GM19238 (cell line): ENCODE measurements at regions not wholly inside any gene's neighbourhood (a gene's known extent, or its start where the extent isn't known, plus 50 kb on each side); places are given as distances from the start of the nearest gene placed in this dataset.

ENCODE experiments used
- DNase-seq: peaks from one replicate; pipeline ENCODE4 v3.0.0; 2011; ENCODE audit warnings: low spot score; ENCODE audit not compliant: insufficient read length

DNA sequence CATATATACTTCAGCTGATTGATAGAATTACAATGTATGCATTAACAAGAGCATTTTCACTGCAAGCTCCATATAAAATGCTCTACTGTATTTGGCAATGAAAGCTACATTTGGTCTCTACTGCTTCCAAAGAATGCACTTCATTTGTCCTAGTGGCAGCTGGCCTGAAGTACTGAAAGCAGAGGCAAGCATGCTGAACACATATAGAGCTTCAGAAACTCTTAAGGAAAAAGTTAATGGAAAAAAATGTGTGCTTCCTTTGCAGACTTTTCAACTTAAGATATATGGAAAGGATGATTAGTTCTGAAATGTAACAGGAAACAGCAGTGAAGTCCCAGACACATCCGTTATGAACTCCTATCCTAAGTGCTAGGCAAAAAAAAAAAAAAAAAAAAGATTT lies 537.1 kb upstream of the POM121L12 start:
- DNase-seq, result no peak

DNA sequence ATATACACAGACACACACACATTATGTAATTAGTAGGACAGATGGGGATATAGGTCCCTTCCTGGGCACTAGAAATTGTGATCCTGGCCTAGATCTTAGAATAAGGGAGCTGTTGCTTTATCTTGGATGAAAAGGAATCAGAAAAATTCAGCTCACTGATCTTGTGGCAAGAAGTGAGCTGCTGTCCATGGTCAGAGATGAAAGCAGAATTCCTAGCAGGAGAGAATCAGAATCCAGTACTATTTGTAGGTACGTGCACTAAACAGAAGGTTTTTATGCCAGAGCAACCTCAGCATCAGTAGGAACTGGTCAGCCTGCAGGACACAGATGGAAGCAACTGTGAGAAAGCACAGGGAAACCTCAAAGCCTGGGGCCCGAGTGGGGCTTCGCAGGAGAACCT lies 549.2 kb upstream of the POM121L12 start:
- DNase-seq, result no peak

DNA sequence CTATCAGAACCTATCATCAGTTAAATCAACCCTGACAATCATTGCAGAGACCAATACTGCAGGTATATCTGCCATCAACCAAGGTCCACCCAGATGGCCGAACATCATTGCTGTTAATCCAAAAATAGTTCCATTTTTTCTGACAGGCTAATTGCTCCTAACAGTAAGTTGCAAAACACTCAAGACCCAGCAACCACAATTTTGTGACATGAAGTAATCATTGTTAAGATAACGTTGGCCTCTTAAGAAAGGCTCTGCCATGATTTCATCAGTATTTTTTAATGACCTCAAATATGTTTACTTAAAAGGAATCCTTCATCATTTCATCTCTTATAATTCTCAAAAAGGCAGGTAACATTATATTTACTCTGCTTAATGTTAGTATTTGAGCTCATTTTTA lies 553.4 kb upstream of the POM121L12 start:
- DNase-seq, result no peak

DNA sequence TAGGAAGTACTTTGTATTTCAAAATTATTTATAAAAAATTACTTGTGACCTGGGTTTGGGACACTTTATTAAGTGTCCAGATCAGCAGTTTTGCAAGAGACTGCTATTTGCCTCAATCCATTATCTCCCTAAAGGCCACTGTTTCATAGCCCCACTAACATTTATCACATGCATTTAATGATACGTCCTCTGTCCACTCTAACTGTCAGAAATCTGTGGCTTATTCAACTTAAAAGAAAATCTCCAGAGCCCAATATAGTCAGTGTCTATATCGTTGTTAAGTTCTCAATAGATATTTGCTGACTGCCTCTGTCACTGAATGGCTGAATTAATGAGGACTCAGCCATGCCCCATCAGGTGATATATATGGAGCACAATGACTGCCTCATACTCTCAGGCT lies 553.9 kb upstream of the POM121L12 start:
- no peak for DNase-seq

DNA sequence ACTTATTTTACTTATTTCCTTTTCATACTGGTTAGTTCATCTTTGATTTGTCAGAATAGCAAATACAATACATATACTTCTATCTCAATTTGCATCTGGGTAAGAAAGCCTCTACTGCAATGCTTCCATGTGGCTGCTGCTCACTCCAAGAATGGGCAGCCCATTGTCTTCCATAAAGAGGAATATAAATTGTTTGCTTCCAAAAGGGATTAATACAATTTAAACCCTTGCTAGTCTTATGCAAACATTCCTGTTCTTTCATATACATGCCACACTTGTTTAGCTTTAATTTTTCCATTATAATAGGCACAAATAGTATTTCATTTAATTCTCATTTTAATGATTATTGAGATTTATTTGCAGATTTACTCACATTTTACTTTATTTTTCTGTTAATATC lies 555.4 kb upstream of the POM121L12 start:
- DNase-seq, result no peak

DNA sequence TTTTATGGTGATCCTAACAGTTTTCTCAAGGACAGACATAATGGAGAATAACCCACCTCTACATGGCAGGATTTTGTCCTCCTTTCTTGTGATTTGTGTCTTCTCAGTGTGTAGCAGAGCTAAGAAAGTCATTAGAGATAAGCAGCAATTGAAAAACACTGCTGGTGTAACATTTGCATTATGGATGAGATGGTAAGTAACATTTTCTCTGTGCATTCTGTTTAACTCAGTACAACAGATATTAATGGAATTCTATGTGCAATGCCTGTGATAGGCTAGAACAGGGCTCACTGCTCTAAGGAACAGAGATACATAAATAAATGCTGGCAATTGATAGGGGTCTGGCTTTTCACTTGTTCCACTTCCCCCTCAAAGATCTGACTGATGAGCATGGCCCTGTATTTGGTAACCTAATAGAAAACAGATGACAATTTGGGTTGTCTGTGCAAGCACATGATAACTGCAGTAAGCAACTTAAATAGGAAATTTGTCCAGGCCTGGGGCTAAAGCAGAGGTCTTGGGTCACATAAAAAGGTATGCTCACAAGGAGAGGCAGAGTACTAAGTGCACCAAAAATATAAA lies 560.3 kb upstream of the POM121L12 start:
- DNase-seq, result no peak

DNA sequence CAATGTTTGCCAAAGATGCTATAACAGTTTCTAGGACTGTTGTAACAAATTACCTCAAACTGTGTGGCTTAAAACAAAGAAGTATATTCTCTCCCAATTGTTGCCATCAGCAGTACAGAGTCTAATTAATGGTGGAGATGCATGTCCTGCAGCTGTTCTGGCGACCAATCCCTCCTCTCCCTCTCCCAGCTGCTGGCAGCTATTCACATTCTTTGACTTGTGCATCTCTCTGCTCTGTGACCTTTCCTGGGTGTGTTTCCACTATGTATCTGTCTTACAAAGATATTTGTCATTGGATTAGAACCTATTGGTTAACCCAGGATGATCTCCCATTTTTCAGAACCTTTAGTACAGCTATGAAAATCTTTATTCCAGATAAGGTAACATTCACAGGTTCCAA lies 561.7 kb upstream of the POM121L12 start:
- DNase-seq, result no peak

DNA sequence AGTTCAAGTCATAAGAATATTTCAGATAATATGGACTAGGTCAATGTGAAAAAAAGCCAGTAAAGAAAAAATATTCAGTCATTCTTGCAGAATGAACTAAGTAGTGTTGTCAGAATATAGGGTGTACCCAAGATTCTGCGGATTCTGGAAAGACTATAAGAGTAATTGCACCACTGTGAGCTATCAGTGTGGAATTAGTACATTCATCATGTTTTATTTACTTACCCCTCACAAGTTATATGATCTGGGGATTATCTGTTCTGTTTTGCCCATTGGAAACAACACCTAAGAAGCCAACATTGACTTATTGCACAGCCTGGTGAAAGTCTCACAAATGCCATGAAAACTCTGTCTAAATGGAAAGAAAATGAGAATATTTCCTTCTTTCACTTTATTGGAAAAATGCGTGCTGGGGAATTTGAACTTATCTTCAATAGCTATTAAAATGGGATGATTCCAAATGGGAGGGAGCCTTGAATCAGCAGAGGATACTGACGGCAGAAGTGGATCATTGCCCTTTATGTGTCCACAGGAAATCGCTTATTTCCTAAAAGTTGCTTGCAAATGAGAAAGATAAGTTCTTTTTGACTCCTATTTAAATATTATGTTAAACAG lies 563.3 kb upstream of the POM121L12 start:
- no peak for DNase-seq

DNA sequence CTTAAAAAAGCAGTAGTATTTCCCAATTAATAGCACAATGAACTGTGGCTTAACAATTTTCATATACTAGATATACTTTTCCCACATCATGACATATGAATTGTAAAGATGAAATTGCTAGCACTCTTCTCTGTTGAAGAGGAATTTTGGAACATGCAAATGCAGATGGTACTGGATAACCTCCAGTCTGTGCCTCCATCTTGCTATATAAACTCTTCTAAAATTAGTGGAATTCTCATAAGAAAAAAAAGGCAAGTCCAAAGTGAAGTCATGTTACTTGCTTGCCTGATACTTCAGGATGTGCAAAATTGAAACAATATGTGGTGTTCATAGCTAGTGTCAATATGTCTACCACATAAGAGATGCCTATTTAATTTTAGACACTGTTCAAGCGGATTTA lies 570.2 kb upstream of the POM121L12 start:
- no peak for DNase-seq

DNA sequence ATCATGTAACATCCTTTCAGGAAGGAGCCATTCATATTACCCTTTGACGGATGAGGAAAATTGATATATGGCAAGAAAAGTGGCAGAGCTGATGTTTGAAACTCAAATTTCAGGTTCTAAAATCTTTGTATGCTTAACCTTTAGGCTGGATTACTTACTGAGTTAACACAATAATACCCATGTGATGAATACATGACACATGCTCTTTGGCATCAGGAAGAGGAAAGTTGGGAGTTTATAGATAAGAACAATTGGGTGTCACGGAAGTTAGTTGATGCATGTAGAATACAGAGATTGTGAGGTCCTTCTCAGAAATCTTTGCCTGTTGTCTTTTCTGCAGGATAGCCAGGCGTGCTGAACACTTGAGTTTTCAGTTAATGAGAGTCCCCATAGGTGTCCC lies 572.1 kb upstream of the POM121L12 start:
- DNase-seq, result no peak

DNA sequence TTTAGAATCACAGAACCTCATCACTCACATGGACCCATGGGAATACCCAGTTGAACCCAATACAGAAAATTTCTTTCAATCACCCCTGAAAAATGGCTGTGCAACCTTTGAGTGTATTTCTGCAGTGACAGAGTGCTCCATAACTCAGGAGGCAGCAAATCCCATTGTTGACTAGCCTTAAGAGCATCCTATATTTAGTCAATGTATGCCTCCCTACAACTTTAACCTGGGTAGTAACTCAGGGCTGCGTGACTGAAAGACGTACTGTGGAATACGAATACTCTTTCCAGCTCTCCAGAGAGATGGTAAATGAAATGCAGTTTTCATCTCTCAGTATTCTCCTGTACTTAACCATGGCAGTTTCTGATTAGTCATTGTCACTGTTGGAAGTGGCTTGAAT lies 573.0 kb upstream of the POM121L12 start:
- DNase-seq, result no peak

DNA sequence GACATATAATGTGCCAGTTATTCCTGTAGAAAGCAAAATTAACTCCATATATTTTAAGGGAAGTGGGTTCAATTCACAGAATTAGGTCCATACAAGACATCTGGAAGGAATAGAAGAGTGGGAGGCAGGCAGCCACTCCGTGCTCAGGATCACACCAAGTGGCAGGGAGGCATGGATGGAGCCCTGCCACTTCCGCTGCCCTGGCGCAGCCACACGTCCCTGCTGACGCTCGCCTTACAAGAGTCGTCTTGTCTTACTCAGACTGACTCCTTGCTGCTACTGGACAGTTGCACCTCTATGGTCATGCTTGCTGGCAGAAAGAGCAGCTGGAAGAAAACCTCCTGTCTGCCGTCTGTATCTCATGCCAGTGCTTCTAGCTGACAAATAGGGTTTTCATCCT lies 579.9 kb upstream of the POM121L12 start:
- DNase-seq, result no peak

DNA sequence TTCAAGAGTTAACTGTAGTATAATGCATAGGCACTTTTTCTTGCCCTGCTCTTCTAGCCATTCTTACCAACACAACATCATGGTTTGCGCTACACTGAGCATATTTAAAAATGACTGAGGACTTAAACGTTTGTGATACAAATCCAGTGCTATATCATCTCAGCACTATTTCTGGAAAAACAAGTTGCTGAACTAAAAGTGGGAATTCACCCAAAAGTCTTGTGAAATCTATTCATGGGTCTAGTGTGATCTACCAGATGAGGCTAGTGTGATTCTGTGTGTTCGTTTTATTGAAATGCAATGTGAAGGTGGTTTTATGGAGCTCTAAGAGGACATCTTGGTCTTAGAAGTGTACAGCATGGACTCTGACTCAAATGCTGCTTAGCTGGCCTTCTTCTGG lies 584.6 kb upstream of the POM121L12 start:
- DNase-seq, result no peak

DNA sequence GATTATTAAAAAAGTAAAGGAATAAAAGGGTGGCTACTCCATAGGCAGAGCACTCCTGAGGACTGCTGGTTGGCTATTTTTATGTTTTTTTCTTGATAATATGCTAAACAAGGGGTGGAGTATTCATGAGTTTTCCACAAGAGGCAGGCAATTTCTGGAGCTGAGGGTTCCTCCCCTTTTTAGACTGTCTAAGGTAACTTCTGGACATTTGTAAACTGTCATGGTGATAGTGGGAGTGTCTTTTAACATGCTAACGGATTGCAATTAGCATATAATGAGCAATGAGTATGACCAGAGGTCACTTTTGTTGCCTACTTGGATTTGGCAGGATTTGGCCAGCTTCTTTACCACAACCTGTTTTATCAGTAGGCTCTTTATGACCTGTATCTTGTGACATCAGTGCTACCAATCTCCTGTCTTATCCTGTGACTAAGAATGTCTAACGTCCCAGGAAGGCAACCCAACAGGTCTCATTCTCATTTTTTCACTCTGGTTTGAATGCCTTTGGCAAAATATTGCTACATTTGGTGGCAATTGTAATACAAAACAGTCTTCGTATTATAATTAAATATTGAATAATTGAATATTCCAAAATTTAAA lies 587.8 kb upstream of the POM121L12 start:
- DNase-seq, result no peak

DNA sequence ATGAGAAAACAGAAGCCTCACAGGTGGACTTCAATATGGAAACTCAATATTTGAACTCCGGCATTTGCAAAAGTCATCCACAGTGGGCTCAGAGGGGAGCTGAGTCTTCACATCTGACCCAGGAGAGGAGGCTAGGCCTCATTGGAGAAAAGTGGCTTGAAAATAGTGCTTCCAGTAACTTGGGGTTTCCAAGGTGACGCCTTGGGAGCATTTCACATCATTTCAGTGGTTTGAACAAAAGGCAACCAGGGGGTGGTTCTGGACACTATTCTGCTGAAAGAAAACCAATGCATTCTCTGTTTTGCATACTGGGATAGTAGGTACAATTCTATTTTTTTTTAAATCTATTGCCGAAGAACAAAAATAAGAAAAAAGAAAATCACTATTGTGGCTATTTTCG lies 599.2 kb upstream of the POM121L12 start:
- no peak for DNase-seq

DNA sequence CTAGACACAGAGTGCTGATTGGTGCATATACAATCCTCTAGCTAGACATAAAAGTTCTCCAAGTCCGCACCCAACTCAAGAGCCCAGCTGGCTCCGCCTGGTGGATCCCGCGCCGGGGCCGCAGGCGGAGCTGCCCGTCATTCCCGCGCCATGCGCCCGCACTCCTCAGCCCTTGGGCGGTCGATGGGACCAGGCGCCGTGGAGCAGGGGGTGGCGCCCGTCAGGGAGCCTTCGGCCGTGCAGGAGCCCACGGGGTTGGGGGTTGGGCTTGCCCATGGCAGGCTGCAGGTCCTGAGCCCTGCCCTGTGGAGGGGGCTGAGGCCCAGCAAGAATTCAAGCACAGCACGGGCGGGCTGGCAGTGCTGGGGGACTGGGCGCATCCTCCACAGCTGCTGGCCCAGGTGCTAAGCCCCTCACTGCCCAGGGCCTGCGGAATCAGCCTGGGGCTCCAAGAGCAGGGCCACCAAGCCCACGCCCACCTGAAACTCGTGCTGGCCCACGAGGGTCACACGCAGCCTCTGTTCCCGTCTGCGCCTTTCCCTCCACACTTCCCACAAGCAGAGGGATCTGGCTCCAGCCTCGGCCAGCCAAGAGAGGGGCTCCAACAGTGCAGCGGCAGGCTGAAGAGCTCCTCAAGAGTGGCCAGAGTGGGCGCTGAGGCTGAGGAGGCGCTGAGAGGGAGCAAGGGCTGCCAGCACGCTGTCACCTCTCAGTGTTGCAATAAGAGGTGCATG lies 604.2 kb upstream of the POM121L12 start:
- DNase-seq, result no peak

DNA sequence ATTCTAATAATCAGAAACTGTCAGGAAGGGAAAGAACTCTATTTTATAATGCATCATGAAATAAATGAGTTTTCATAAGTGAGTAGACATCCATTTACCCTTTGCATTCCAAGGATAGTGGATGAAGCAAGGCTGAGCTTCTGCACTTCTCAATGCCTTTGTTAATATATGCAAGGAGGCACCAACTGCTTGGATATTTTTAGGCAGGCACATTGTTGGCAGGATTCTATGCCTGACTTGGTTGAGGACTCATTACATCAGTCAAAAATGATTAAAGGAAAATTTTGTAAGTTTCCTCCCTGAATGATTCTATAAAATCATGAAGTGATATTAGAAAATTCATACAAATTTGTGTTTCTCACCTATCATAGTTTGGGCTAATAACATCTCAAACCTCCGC lies 612.2 kb upstream of the POM121L12 start:
- no peak for DNase-seq

DNA sequence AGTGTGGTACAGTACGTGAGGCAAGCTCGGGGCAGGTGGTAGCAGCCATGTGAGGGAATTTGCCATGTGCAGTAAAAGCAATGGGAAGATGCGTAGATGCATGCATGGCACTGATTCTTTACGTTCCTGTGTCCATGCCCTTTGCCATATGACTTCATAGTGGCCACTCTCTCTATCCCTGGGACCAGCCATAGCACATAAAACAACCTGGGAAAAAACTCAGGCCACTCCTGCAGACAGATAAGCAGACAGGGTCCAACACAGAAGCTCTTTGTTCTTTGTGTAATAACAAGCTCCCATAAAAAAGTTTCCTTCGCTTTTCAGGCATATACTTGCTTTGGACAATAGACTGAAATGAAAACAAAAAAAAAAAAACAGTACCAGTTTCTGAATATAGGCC lies 622.4 kb upstream of the POM121L12 start:
- DNase-seq, result no peak

DNA sequence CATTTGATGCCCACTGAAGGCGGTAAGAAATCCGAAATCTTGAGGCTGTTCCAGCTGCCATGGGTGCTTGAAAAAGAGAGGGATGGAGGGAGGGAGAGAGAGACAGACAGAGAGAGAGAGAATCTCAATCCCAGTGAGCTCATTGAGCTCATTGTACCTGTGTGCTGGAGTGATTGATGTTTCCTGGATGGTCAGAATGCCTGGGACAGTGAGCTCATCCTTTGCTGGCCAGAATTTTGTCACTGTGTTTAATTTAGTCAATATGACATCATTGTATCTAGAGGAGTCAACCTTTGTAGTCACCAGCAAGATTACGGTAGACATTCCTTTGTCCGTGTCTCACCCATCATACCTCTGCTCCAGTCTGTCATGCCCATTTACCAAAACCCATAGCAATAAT lies 625.4 kb upstream of the POM121L12 start:
- no peak for DNase-seq

DNA sequence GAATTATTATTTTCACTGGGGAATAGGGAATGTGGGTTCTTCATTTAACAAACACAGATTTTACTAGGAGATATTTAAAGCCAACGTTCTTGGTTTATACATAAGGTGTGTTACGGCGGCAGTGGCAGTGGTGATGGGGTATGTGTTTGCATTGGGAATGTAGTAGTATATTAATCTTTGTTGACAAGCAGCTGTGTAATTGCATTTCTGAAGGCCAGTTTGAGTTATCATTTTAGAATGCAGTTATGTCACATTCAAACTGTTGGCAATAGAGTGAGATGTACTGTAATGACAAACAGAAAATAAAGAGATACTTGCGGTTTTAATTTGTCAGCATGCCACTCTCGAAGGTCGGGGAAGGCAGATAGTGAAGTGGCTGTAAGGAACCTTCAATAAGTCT lies 628.6 kb upstream of the POM121L12 start:
- no peak for DNase-seq

DNA sequence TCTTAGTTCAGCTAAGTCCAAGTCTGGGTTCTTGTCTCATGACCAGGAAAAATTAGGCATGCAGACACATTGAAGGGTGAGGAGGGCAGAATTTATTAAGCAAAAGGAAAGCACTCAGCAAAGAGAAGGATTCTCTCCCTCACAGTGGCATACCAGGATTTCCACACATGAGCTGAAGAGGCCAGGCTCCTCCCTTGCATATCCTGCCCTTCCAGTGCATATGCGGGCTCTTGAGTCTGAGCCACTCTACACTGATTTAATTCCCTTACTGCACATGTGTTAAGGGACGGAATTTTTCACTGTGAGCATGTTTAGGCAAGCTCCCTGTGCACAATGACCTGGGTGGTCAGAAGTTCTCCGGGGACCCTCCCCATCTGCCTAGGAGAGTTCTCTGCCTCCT lies 652.7 kb upstream of the POM121L12 start:
- DNase-seq, result no peak

DNA sequence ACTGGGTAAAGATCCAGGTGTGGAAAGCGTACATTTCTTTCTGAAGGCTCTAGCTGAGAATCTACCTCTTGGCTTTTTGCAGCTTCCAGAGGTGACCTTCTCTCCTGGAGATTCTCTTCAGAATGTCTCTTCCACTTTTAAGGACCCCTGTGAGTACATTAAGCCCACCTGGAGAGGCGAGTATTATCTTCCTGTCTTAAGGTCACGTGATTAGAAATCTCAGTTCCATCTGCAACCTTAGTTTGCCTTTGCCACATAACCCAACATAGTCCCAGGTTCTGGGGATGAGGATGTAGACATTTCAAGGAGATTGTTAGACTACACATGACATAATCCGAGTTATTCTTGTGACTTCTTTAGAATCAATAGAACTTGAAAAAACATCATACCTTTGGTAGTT lies 665.5 kb upstream of the POM121L12 start:
- DNase-seq, result no peak

DNA sequence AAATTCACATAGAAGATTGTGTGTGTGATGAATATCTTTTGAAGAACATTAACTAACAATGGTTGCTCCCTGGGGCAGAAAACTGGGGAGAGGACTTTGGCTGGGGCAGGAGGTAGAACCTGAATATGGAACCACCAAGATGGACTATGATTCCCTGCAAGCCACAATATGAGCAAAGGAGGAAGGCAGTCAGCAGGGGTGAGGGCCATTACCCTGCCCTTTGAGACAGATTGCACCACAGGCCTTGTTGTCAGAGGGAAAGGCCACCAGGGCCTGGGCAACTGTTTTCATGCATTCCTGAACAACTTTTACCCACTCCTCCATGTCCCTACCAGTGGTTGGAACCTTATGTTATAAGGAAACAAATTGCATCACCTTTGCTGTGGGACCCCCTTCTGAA lies 670.1 kb upstream of the POM121L12 start:
- no peak for DNase-seq
